ENCODE measurements at regions not wholly inside any gene's neighbourhood (a gene's known extent, or its start where the extent isn't known, plus 50 kb on each side); places are given as distances from the start of the nearest gene placed in this dataset.

GRCh38 chr15:99906311-99906710, 173.1 kb upstream of the LYSMD4 start:
- H3K4me3 Mint-ChIP-seq (ENCODE audit: unreplicated experiment): no peak overlapping the region
- no peaks in the 10 kb centered on the region for H3K9me3 Mint-ChIP-seq (ENCODE audit: unreplicated experiment)
- DNase-seq: no peak
- H3K27me3 Mint-ChIP-seq (ENCODE audit: insufficient read depth, unreplicated experiment): peaks cover 5% of the 10 kb centered on the region
- TF ChIP-seq CTCF (IDR thresholded peaks at IDR 0.05; ENCODE audit: insufficient read depth in 1 of 2, low read depth in 1 of 2, low read length in 1 of 2, severe bottlenecking in 1 of 2, unreplicated experiment in 1 of 2): no peak
- ChIA-PET POLR2A (no interaction called here), CTCF (no interaction called here)
- no peaks in the 10 kb centered on the region for H3K36me3 ChIP-seq (ENCODE audit: control insufficient read depth, insufficient read depth, low read length)
- no peaks in the 10 kb centered on the region for H3K4me1 ChIP-seq
- no TSS peak for BruUV-seq (replicated peaks)
- H3K27me3 ChIP-seq (replicated peaks; ENCODE audit: control insufficient read depth, insufficient read depth, low read length): no peaks in the 10 kb centered on the region
- H3K9me3 ChIP-seq: no peaks in the 10 kb centered on the region
- intact Hi-C loops (cut with micrococcal nuclease; ENCODE audit: unreplicated experiment): no loop called here
- no peak overlapping the region for H3K4me3 ChIP-seq (ENCODE audit: low read depth, low read length)
- no peaks in the 10 kb centered on the region for H3K4me1 Mint-ChIP-seq (ENCODE audit: low read depth, unreplicated experiment)
- no peaks in the 10 kb centered on the region for H3K36me3 Mint-ChIP-seq (ENCODE audit: insufficient read depth, unreplicated experiment)
- no peak overlapping the region for H3K27ac Mint-ChIP-seq (ENCODE audit: unreplicated experiment)

- H3K4me1 Mint-ChIP-seq (ENCODE audit: low read depth, unreplicated experiment): no peaks in the 10 kb centered on the region
- H3K9me3 Mint-ChIP-seq (ENCODE audit: unreplicated experiment): peaks cover 12% of the 10 kb centered on the region
- DNase-seq: no peak
- Histone ChIP-seq H3K4me1 (no peaks in the 10 kb centered on the region), H3K4me3 (ENCODE audit: low read depth, low read length) (no peak overlapping the region), H3K27me3 (replicated peaks; ENCODE audit: control insufficient read depth, insufficient read depth, low read length) (no peaks in the 10 kb centered on the region), H3K9me3 (no peaks in the 10 kb centered on the region), H3K36me3 (ENCODE audit: control insufficient read depth, insufficient read depth, low read length) (no peaks in the 10 kb centered on the region)
- intact Hi-C loops (cut with micrococcal nuclease; ENCODE audit: unreplicated experiment): no loop called here
- H3K27ac Mint-ChIP-seq (ENCODE audit: unreplicated experiment): no peak overlapping the region
- no peaks in the 10 kb centered on the region for H3K36me3 Mint-ChIP-seq (ENCODE audit: insufficient read depth, unreplicated experiment)
- H3K27me3 Mint-ChIP-seq (ENCODE audit: insufficient read depth, unreplicated experiment): peaks cover 5% of the 10 kb centered on the region
- H3K4me3 Mint-ChIP-seq (ENCODE audit: unreplicated experiment): no peak overlapping the region
- BruUV-seq (replicated peaks): no TSS peak
- CTCF ChIA-PET: no interaction called here
- POLR2A ChIA-PET: no interaction called here
- TF ChIP-seq CTCF (IDR thresholded peaks at IDR 0.05; ENCODE audit: insufficient read depth in 1 of 2, low read depth in 1 of 2, low read length in 1 of 2, severe bottlenecking in 1 of 2, unreplicated experiment in 1 of 2): no peak
Measured at GRCh38 chr15:99902248-99902928, 169.2 kb upstream of the LYSMD4 start.

GRCh38 chr15:99895956-99896311, 162.7 kb upstream of the LYSMD4 start:
- H3K9me3 Mint-ChIP-seq (ENCODE audit: unreplicated experiment): peaks cover 12% of the 10 kb centered on the region
- no peaks in the 10 kb centered on the region for H3K36me3 Mint-ChIP-seq (ENCODE audit: insufficient read depth, unreplicated experiment)
- Histone ChIP-seq H3K4me3 (ENCODE audit: low read depth, low read length) (no peak overlapping the region), H3K4me1 (no peaks in the 10 kb centered on the region), H3K9me3 (no peaks in the 10 kb centered on the region), H3K36me3 (ENCODE audit: control insufficient read depth, insufficient read depth, low read length) (no peaks in the 10 kb centered on the region), H3K27me3 (replicated peaks; ENCODE audit: control insufficient read depth, insufficient read depth, low read length) (no peaks in the 10 kb centered on the region)
- H3K27me3 Mint-ChIP-seq (ENCODE audit: insufficient read depth, unreplicated experiment): peaks cover 8% of the 10 kb centered on the region
- H3K4me3 Mint-ChIP-seq (ENCODE audit: unreplicated experiment): no peak overlapping the region
- CTCF ChIA-PET: no interaction called here
- no TSS peak for BruUV-seq (replicated peaks)
- POLR2A ChIA-PET: no interaction called here
- no peak for DNase-seq
- H3K27ac Mint-ChIP-seq (ENCODE audit: unreplicated experiment): no peak overlapping the region
- intact Hi-C loops (cut with micrococcal nuclease; ENCODE audit: unreplicated experiment): no loop called here
- no peak for TF ChIP-seq CTCF (IDR thresholded peaks at IDR 0.05; ENCODE audit: insufficient read depth in 1 of 2, low read depth in 1 of 2, low read length in 1 of 2, severe bottlenecking in 1 of 2, unreplicated experiment in 1 of 2)
- no peaks in the 10 kb centered on the region for H3K4me1 Mint-ChIP-seq (ENCODE audit: low read depth, unreplicated experiment)

All from Caco-2 (cell line).